ENCODE measurements at regions not wholly inside any gene's neighbourhood (a gene's known extent, or its start where the extent isn't known, plus 50 kb on each side); places are given as distances from the start of the nearest gene placed in this dataset.

DNA sequence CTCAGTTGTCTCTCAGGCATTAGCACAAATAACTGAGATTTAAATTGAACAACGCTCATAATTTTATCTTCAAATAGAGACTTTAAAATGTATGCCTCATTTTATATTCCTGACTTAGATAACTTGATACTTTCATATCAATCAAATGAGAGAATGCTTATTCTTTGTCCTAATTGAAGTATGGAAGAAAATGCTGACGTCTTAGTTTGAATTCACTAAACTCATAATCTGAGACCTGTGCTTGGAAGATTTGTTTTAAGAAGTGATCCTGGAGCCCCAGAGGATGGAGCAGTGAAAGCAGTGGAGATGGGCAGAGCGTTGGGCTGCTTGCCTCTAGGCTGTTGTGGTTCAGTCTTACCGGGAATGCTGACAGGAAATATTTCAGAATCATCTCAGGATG is 76.1 kb downstream of the ZNF518B start:
- H3K4me3 ChIP-seq = no peak overlapping the region
- 72 to 84% methylated on average over 4 of the region's 4 CpGs for WGBS, 2 donors
- H3K4me1 ChIP-seq = no peaks in the 10 kb centered on the region
- intact Hi-C loops (cut with DNase I) = loop anchor here in 1 of 10 donors (5.0 kb wide), 1 partner anchor 204 kb away; no protein-coding TSS in a partner anchor
- no peak overlapping the region for H3K27ac ChIP-seq
- no peaks in the 10 kb centered on the region for H3K9me3 ChIP-seq
- TF ChIP-seq, protein P1, sequence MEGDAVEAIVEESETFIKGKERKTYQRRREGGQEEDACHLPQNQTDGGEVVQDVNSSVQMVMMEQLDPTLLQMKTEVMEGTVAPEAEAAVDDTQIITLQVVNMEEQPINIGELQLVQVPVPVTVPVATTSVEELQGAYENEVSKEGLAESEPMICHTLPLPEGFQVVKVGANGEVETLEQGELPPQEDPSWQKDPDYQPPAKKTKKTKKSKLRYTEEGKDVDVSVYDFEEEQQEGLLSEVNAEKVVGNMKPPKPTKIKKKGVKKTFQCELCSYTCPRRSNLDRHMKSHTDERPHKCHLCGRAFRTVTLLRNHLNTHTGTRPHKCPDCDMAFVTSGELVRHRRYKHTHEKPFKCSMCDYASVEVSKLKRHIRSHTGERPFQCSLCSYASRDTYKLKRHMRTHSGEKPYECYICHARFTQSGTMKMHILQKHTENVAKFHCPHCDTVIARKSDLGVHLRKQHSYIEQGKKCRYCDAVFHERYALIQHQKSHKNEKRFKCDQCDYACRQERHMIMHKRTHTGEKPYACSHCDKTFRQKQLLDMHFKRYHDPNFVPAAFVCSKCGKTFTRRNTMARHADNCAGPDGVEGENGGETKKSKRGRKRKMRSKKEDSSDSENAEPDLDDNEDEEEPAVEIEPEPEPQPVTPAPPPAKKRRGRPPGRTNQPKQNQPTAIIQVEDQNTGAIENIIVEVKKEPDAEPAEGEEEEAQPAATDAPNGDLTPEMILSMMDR (IDR thresholded peaks at IDR 0.05) = no peak
- H3K36me3 ChIP-seq = no peaks in the 10 kb centered on the region
- DNase-seq (no peak), ATAC-seq (no peak)
- H3K27me3 ChIP-seq = no peaks in the 10 kb centered on the region

DNA sequence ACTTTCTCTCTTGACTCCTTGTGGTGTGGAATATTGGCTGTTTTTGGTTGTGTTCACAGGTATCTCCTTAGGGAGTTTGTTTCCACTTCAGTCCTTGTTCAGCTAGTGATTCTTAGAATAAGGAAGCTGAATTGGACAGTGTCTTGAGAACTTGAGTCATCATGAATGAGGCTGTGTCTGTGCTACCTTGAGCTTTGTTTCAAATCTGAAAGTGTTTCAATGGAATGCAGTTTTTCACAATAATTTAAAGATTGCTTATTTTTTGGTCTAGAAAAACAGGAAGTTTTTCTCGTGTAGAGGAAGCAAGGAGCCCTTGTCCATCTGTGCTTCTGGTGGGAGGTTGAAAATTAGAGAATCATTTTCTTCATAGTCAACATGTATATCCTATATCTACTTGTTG is 76.5 kb downstream of the ZNF518B start:
- Histone ChIP-seq H3K9me3 (no peaks in the 10 kb centered on the region), H3K27me3 (no peaks in the 10 kb centered on the region), H3K4me3 (no peak overlapping the region), H3K4me1 (no peaks in the 10 kb centered on the region), H3K27ac (no peak overlapping the region), H3K36me3 (no peaks in the 10 kb centered on the region)
- 0% methylated on average over 1 of the region's 1 CpG for WGBS, 2 donors
- DNase-seq = no peak
- intact Hi-C loops (cut with DNase I) = loop anchor here in 1 of 10 donors (5.0 kb wide), 1 partner anchor 203 kb away; no protein-coding TSS in a partner anchor
- TF ChIP-seq, protein P1 (IDR thresholded peaks at IDR 0.05) = no peak
- no peak for ATAC-seq

DNA sequence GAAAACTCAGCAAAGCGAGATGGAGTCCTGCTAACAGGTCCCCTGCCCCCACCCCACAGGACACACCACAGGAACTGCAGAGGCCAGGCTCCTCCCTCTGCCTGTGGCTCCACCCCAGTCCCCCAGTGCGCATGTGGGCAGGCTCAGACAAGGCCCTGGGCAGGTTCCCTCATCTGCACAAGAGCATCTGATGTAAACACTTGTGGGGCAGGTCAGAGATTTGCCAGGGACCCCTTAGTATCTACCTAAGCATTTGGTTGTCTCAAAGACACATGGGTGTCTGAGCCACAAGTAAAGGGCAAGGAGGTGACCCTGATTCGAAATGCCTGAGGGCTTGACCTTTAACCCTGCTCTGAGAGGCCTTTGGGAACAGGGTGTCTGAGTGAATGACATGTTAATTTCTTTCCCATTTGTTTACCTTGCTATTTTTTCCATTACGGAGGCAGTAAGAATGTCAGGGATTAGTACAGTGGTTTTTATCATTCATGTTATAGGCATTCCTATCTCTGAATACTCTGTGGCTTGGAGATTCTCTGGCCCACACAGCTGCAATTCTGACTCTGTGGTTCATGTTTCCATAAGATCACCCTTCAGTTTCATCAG is 85.3 kb downstream of the ZNF518B start:
- DNase-seq (no peak), ATAC-seq (no peak)
- WGBS, 2 donors = 72 to 78% methylated on average over 4 of the region's 4 CpGs
- intact Hi-C loops (cut with DNase I) = no loop called here
- TF ChIP-seq, protein P1 (IDR thresholded peaks at IDR 0.05) = no peak
- H3K4me3 ChIP-seq = no peak overlapping the region
- H3K27ac ChIP-seq = no peak overlapping the region
- H3K4me1 ChIP-seq = no peaks in the 10 kb centered on the region
- H3K27me3 ChIP-seq = no peaks in the 10 kb centered on the region
- H3K9me3 ChIP-seq = no peaks in the 10 kb centered on the region
- no peaks in the 10 kb centered on the region for H3K36me3 ChIP-seq

DNA sequence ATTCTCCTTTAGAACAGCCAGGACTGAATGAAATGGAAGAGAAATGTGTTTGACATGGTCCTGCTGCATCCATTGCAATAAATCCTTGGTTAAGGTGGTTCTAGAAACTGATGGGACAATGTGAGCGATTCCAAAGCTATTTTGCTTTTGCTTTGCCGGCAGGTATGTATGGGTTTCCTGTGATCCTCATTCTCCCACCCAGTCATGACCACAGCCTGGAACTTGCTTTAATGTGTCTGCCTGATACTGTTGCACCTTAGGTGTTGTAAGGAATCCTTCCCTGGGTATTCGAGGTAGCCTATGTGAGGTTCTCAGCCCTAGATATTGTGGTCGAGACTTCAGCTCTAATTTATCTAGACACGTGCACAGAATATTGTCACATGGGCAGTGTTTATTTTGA is 86.1 kb downstream of the ZNF518B start:
- Histone ChIP-seq H3K4me3 (no peak overlapping the region), H3K27me3 (no peaks in the 10 kb centered on the region), H3K27ac (no peak overlapping the region), H3K36me3 (no peaks in the 10 kb centered on the region), H3K9me3 (no peaks in the 10 kb centered on the region), H3K4me1 (no peaks in the 10 kb centered on the region)
- ATAC-seq = no peak
- intact Hi-C loops (cut with DNase I) = no loop called here
- no peak for DNase-seq
- 64 to 67% methylated on average over 5 of the region's 5 CpGs for WGBS, 2 donors
- TF ChIP-seq, protein P1 (IDR thresholded peaks at IDR 0.05) = no peak
